Ascending aorta (tissue), 2 donors: ENCODE measurements at regions not wholly inside any gene's neighbourhood (a gene's known extent, or its start where the extent isn't known, plus 50 kb on each side); places are given as distances from the start of the nearest gene placed in this dataset.

Experiments
- DNase-seq, 2 donors: peaks; one replicate each; pipeline ENCODE4 v3.0.0-alpha.2; 2019; ENCODE audit warnings: low spot score in 2 of 2
- H3K27ac ChIP-seq, 2 donors: fragments of 200-600 bp; sonication (generic); one replicate each; pipeline ENCODE4 v1.5.1; 2016 to 2017; ENCODE audit warnings: mild to moderate bottlenecking in 1 of 2
- H3K27me3 ChIP-seq: fragments of 200-600 bp; sonication (generic); one replicate; pipeline ENCODE4 v1.5.1; 2017
- H3K36me3 ChIP-seq, 2 donors: fragments of 200-600 bp; sonication (generic); one replicate each; pipeline ENCODE4 v1.5.1; 2016
- H3K4me1 ChIP-seq, 2 donors: fragments of 200-600 bp; sonication (generic); one replicate each; pipeline ENCODE4 v1.5.1; 2016 to 2017; ENCODE audit warnings: mild to moderate bottlenecking in 1 of 2
- H3K4me3 ChIP-seq, 2 donors: fragments of 200-600 bp; sonication (generic); one replicate each; pipeline ENCODE4 v1.5.1; 2016 to 2017; ENCODE audit warnings: mild to moderate bottlenecking in 1 of 2
- H3K9me3 ChIP-seq, 2 donors: fragments of 200-600 bp; sonication (generic); one replicate each; pipeline ENCODE4 v1.5.1; 2016
- intact Hi-C: fragments of 100-400 bp; cut with DNase I; formaldehyde crosslinking; loops from one replicate; pipeline ENCODE4 v1.15.1; 2023
- TF ChIP-seq, protein P1 (sequence below), 3 experiments: fragments of 200-600 bp in 2 of 3; fragments of 450-650 bp in 1 of 3; sonication (generic) in 2 of 3; IDR thresholded peaks; one replicate each; pipeline ENCODE4 v1.5.1; 2016 to 2019; ENCODE audit warnings: antibody characterized with exemption in 3 of 3, mild to moderate bottlenecking in 1 of 3, moderate library complexity in 1 of 3

- no peak for DNase-seq
- no peaks in the 10 kb centered on the region for H3K9me3 ChIP-seq
- TF ChIP-seq, protein P1, sequence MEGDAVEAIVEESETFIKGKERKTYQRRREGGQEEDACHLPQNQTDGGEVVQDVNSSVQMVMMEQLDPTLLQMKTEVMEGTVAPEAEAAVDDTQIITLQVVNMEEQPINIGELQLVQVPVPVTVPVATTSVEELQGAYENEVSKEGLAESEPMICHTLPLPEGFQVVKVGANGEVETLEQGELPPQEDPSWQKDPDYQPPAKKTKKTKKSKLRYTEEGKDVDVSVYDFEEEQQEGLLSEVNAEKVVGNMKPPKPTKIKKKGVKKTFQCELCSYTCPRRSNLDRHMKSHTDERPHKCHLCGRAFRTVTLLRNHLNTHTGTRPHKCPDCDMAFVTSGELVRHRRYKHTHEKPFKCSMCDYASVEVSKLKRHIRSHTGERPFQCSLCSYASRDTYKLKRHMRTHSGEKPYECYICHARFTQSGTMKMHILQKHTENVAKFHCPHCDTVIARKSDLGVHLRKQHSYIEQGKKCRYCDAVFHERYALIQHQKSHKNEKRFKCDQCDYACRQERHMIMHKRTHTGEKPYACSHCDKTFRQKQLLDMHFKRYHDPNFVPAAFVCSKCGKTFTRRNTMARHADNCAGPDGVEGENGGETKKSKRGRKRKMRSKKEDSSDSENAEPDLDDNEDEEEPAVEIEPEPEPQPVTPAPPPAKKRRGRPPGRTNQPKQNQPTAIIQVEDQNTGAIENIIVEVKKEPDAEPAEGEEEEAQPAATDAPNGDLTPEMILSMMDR (IDR thresholded peaks at IDR 0.05) = no peak
- H3K36me3 ChIP-seq = no peaks in the 10 kb centered on the region
- intact Hi-C loops = no loop called here
- H3K27ac ChIP-seq = no peak overlapping the region
- H3K4me1 ChIP-seq = peaks cover 0 to 20% of the 10 kb centered on the region in 2 donors
- H3K4me3 ChIP-seq = no peak overlapping the region
- no peaks in the 10 kb centered on the region for H3K27me3 ChIP-seq
These were observed 300.1 kb downstream of the PTEN start for GRCh38 chr10:88163572-88163971.

- Histone ChIP-seq H3K27me3 (no peaks in the 10 kb centered on the region), H3K4me1 (peaks cover 0 to 15% of the 10 kb centered on the region in 2 donors), H3K4me3 (no peak overlapping the region), H3K36me3 (no peaks in the 10 kb centered on the region), H3K27ac (no peak overlapping the region), H3K9me3 (no peaks in the 10 kb centered on the region)
- TF ChIP-seq, protein P1 (IDR thresholded peaks at IDR 0.05) = no peak
- DNase-seq = no peak
- intact Hi-C loops = no loop called here
These were observed 301.0 kb downstream of the PTEN start for GRCh38 chr10:88164471-88164870.

DNA sequence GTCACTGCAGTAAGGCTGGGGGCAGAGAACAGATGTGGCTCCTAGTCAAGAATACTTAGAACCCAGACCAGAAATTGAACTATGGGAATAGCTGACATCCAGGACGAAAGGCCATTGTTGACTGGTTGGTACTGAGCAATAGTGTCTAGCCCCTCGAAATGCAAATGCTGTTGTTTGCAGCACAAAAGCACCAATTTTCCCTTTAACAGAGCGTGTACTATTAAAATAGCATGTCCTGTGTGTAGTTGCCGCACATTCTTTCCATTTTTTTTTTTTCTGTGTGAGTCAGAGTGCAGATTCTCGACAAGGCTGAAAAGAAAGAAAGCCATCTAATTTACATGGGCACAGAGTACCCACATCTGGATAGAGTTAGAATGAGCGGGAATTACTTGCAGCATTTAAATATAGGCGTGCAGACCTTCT, 302.4 kb downstream of the PTEN start:
- H3K27ac ChIP-seq = peak overlapping the region; percentile 73 to 78
- H3K27me3 ChIP-seq = no peaks in the 10 kb centered on the region
- no peak for DNase-seq
- no peaks in the 10 kb centered on the region for H3K9me3 ChIP-seq
- TF ChIP-seq, protein P1 (IDR thresholded peaks at IDR 0.05) = no peak
- H3K4me3 ChIP-seq = peak overlapping the region in 1 of 2 donors; percentile 26
- H3K36me3 ChIP-seq = no peaks in the 10 kb centered on the region
- intact Hi-C loops = loop anchor here (5.0 kb wide), 5 partner anchors 81 to 304 kb away; partner anchors contain the start of genes KLLN and PTEN
- peaks cover 0 to 15% of the 10 kb centered on the region in 2 donors for H3K4me1 ChIP-seq

GRCh38 chr10:88168171-88169036, 305.0 kb downstream of the PTEN start:
- intact Hi-C loops = loop anchor here (5.0 kb wide), 5 partner anchors 79 to 306 kb away; partner anchors contain the start of genes KLLN and PTEN
- H3K4me3 ChIP-seq = no peak overlapping the region
- H3K36me3 ChIP-seq = no peaks in the 10 kb centered on the region
- no peak overlapping the region for H3K27ac ChIP-seq
- no peaks in the 10 kb centered on the region for H3K9me3 ChIP-seq
- TF ChIP-seq, protein P1 (IDR thresholded peaks at IDR 0.05) = no peak
- no peak for DNase-seq
- H3K27me3 ChIP-seq = no peaks in the 10 kb centered on the region
- H3K4me1 ChIP-seq = peaks cover 0 to 15% of the 10 kb centered on the region in 2 donors

- TF ChIP-seq, protein P1 (IDR thresholded peaks at IDR 0.05) = no peak
- H3K27ac ChIP-seq = no peak overlapping the region
- no peak for DNase-seq
These were observed 305.6 kb downstream of the PTEN start for GRCh38 chr10:88169037-88169319.

More at GRCh38 chr10:88169037-88169319, 305.6 kb downstream of the PTEN start:
- H3K4me1 ChIP-seq = peaks cover 0 to 15% of the 10 kb centered on the region in 2 donors
- no peaks in the 10 kb centered on the region for H3K9me3 ChIP-seq
- no peak overlapping the region for H3K4me3 ChIP-seq
- no peaks in the 10 kb centered on the region for H3K36me3 ChIP-seq
- intact Hi-C loops = loop anchor here (5.0 kb wide), 5 partner anchors 78 to 307 kb away; partner anchors contain the start of genes KLLN and PTEN
- no peaks in the 10 kb centered on the region for H3K27me3 ChIP-seq
